ENCODE measurements at regions not wholly inside any gene's neighbourhood (a gene's known extent, or its start where the extent isn't known, plus 50 kb on each side); places are given as distances from the start of the nearest gene placed in this dataset.
A peak's percentile ranks its signal among the peaks of the same experiment; 100 is the strongest.

- no peak overlapping the region for H3K27ac ChIP-seq
- no peak for TF ChIP-seq CTCF (IDR thresholded peaks at IDR 0.05)
Measured at GRCh38 chr10:78787125-78787524, 281.6 kb upstream of the ZMIZ1 start.

GRCh38 chr10:78794736-78795455 lies 273.9 kb upstream of the ZMIZ1 start:
- Histone ChIP-seq H3K4me3 (no peak overlapping the region), H3K27ac (no peak overlapping the region)
- TF ChIP-seq CTCF (IDR thresholded peaks at IDR 0.05), result no peak
- DNase-seq (ENCODE audit: low spot score), result no peak

More at GRCh38 chr10:78787125-78787524, 281.6 kb upstream of the ZMIZ1 start:
- DNase-seq (ENCODE audit: low spot score), result no peak
- no peak overlapping the region for H3K4me3 ChIP-seq

- DNase-seq (ENCODE audit: low spot score), result no peak
Measured at GRCh38 chr10:78798976-78799730, 269.6 kb upstream of the ZMIZ1 start.

GRCh38 chr10:78800006-78800405 lies 268.8 kb upstream of the ZMIZ1 start:
- no peak overlapping the region for H3K4me3 ChIP-seq
- no peak for DNase-seq (ENCODE audit: low spot score)
- TF ChIP-seq CTCF (IDR thresholded peaks at IDR 0.05), result no peak
- H3K27ac ChIP-seq, result no peak overlapping the region

More at GRCh38 chr10:78798976-78799730, 269.6 kb upstream of the ZMIZ1 start:
- no peak overlapping the region for H3K27ac ChIP-seq
- no peak overlapping the region for H3K4me3 ChIP-seq
- no peak for TF ChIP-seq CTCF (IDR thresholded peaks at IDR 0.05)

- Histone ChIP-seq H3K4me3 (no peak overlapping the region), H3K27ac (no peak overlapping the region)
- no peak for DNase-seq (ENCODE audit: low spot score)
- no peak for TF ChIP-seq CTCF (IDR thresholded peaks at IDR 0.05)
Measured at GRCh38 chr10:78800535-78801320, 268.0 kb upstream of the ZMIZ1 start.

GRCh38 chr10:78802431-78802830 lies 266.3 kb upstream of the ZMIZ1 start:
- H3K27ac ChIP-seq, result peak overlapping the region; percentile 48 to 85
- no peak overlapping the region for H3K4me3 ChIP-seq
- no peak for DNase-seq (ENCODE audit: low spot score)
- TF ChIP-seq CTCF (IDR thresholded peaks at IDR 0.05), result no peak

Data from coronary artery (tissue), 2 donors.